ENCODE measurements at regions not wholly inside any gene's neighbourhood (a gene's known extent, or its start where the extent isn't known, plus 50 kb on each side); places are given as distances from the start of the nearest gene placed in this dataset.

DNA sequence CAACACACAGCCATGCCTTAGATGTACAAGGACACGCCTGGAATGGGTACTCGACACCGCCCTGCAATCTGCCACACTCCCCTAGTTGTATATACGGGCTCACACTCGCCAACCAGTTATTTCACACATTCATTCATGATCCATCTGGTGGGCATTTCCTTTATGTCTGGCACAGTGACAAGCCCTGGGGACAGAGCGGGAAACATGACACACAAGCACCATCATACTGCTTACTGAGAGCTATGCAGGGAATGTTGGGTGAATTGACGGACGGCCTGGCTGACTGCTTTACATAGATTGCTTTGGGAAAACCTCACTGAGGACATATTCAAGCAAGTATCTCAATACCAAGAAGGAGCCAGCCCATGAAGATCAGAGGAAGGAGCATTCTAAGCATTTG lies 448.0 kb upstream of the SPRED2 start:
- TF ChIP-seq EZH2 (IDR thresholded peaks at IDR 0.05; ENCODE audit: borderline replicate concordance, low read depth, low read length, severe bottlenecking): no peak
- TF ChIP-seq, protein P1, sequence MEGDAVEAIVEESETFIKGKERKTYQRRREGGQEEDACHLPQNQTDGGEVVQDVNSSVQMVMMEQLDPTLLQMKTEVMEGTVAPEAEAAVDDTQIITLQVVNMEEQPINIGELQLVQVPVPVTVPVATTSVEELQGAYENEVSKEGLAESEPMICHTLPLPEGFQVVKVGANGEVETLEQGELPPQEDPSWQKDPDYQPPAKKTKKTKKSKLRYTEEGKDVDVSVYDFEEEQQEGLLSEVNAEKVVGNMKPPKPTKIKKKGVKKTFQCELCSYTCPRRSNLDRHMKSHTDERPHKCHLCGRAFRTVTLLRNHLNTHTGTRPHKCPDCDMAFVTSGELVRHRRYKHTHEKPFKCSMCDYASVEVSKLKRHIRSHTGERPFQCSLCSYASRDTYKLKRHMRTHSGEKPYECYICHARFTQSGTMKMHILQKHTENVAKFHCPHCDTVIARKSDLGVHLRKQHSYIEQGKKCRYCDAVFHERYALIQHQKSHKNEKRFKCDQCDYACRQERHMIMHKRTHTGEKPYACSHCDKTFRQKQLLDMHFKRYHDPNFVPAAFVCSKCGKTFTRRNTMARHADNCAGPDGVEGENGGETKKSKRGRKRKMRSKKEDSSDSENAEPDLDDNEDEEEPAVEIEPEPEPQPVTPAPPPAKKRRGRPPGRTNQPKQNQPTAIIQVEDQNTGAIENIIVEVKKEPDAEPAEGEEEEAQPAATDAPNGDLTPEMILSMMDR (IDR thresholded peaks at IDR 0.05; ENCODE audit: borderline replicate concordance, extremely low read depth, low read length, poor library complexity, severe bottlenecking): no peak
